ENCODE measurements at regions not wholly inside any gene's neighbourhood (a gene's known extent, or its start where the extent isn't known, plus 50 kb on each side); places are given as distances from the start of the nearest gene placed in this dataset.

DNA sequence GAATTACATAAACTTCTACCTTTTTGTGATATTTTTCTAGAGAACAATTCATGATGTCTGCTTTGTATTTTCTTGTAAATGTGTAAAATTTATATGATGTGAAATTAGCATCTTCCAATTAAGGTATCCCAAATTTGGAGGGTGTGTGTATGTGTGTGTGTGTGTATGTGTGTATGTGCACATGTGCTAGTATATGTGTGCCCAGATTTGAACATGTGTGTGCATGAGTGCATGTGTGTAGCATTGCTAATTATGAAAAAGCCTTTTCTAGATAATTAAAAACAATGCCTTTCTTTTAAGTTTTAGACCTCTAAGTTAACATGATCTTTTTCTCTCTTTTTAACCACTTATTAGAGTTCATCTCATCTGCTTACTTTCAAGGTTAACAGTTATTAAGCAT, 208.0 kb upstream of the SPOPL start:
- Histone ChIP-seq H3K36me3 (no peaks in the 10 kb centered on the region), H3K4me3 (no peak overlapping the region), H3K9me3 (no peaks in the 10 kb centered on the region), H3K27me3 (replicated peaks; ENCODE audit: insufficient read depth) (no peaks in the 10 kb centered on the region), H3K27ac (no peak overlapping the region), H3K4me1 (replicated peaks) (no peaks in the 10 kb centered on the region)
- intact Hi-C loops (cut with DNase I) = no loop called here
- DNase-seq (ENCODE audit: low spot score) = no peak
- TF ChIP-seq POLR2AphosphoS5 (IDR thresholded peaks at IDR 0.05) (no peak), CTCF (IDR thresholded peaks at IDR 0.05) (no peak), POLR2A (IDR thresholded peaks at IDR 0.05) (no peak)

- intact Hi-C loops (cut with DNase I) = no loop called here
- no peaks in the 10 kb centered on the region for H3K27me3 ChIP-seq (replicated peaks; ENCODE audit: insufficient read depth)
- WGBS = 64% methylated on average over 4 of the region's 4 CpGs
- H3K4me3 ChIP-seq = no peak overlapping the region
- H3K36me3 ChIP-seq = no peaks in the 10 kb centered on the region
- no peaks in the 10 kb centered on the region for H3K4me1 ChIP-seq (replicated peaks)
- DNase-seq (ENCODE audit: low spot score) = no peak
- no peaks in the 10 kb centered on the region for H3K9me3 ChIP-seq
- no peak overlapping the region for H3K27ac ChIP-seq
- TF ChIP-seq POLR2AphosphoS5 (IDR thresholded peaks at IDR 0.05) (no peak), POLR2A (IDR thresholded peaks at IDR 0.05) (no peak), CTCF (IDR thresholded peaks at IDR 0.05) (no peak)
These were observed 207.1 kb upstream of the SPOPL start for GRCh38 chr2:138294451-138294850.

- intact Hi-C loops (cut with DNase I) = no loop called here
- DNase-seq (ENCODE audit: low spot score) = no peak
- Histone ChIP-seq H3K27me3 (replicated peaks; ENCODE audit: insufficient read depth) (no peaks in the 10 kb centered on the region), H3K36me3 (no peaks in the 10 kb centered on the region), H3K27ac (no peak overlapping the region), H3K4me1 (replicated peaks) (no peaks in the 10 kb centered on the region), H3K4me3 (no peak overlapping the region), H3K9me3 (no peaks in the 10 kb centered on the region)
- no peak for TF ChIP-seq CTCF (IDR thresholded peaks at IDR 0.05)
- no peak for TF ChIP-seq POLR2A (IDR thresholded peaks at IDR 0.05)
- TF ChIP-seq POLR2AphosphoS5 (IDR thresholded peaks at IDR 0.05) = no peak
These were observed 205.2 kb upstream of the SPOPL start for GRCh38 chr2:138296365-138296764.

DNA sequence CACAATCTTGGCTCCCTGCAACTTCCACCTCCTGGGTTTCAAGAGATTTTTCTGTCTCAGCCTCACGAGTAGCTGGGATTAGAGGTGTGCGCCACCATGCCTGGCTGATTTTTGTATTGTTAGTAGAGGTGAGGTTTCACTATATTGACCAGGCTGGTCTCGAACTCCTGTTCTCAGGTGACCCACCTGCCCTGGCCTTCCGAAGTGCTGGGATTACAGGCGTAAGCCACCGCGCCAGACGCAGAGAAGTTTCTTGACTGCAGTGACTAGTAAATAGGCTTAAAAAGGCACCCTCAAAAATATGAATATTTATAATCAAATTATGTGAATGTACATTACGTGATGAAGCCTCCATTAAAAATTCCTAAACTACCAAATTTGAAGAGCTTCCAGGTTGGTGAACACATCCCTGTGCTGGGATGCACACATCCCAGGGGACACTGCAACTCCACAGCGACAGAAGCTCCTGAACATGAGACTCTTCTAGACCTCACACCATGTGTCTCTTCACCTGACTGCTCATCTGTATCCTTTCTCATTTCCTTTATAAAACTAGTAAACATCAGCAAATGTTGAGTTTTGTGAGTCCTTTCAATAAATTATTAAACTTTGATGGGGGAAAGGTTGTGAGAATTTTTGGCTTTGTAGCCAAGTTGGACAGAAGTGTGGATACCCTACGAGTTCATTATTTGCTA, 203.3 kb upstream of the SPOPL start:
- H3K4me1 ChIP-seq (replicated peaks) = no peaks in the 10 kb centered on the region
- DNase-seq (ENCODE audit: low spot score) = no peak
- no peak overlapping the region for H3K27ac ChIP-seq
- intact Hi-C loops (cut with DNase I) = no loop called here
- H3K9me3 ChIP-seq = no peaks in the 10 kb centered on the region
- H3K36me3 ChIP-seq = no peaks in the 10 kb centered on the region
- TF ChIP-seq POLR2A (IDR thresholded peaks at IDR 0.05) (no peak), POLR2AphosphoS5 (IDR thresholded peaks at IDR 0.05) (no peak), CTCF (IDR thresholded peaks at IDR 0.05) (no peak)
- WGBS = 98% methylated on average over 11 of the region's 11 CpGs
- H3K27me3 ChIP-seq (replicated peaks; ENCODE audit: insufficient read depth) = no peaks in the 10 kb centered on the region
- H3K4me3 ChIP-seq = no peak overlapping the region

- H3K27me3 ChIP-seq (replicated peaks; ENCODE audit: insufficient read depth) = no peaks in the 10 kb centered on the region
- no peaks in the 10 kb centered on the region for H3K4me1 ChIP-seq (replicated peaks)
- no peaks in the 10 kb centered on the region for H3K36me3 ChIP-seq
- H3K27ac ChIP-seq = no peak overlapping the region
- intact Hi-C loops (cut with DNase I) = no loop called here
- 95% methylated on average over 3 of the region's 3 CpGs for WGBS
- TF ChIP-seq POLR2A (IDR thresholded peaks at IDR 0.05) (no peak), CTCF (IDR thresholded peaks at IDR 0.05) (no peak), POLR2AphosphoS5 (IDR thresholded peaks at IDR 0.05) (no peak)
- no peaks in the 10 kb centered on the region for H3K9me3 ChIP-seq
- H3K4me3 ChIP-seq = no peak overlapping the region
- no peak for DNase-seq (ENCODE audit: low spot score)
These were observed 202.7 kb upstream of the SPOPL start for GRCh38 chr2:138298900-138299299.
